ENCODE measurements at regions not wholly inside any gene's neighbourhood (a gene's known extent, or its start where the extent isn't known, plus 50 kb on each side); places are given as distances from the start of the nearest gene placed in this dataset.

- TF ChIP-seq RCOR1 (IDR thresholded peaks at IDR 0.05; ENCODE audit: low read length) (no peak), CTCF (IDR thresholded peaks at IDR 0.05) (no peak), TAF1 (IDR thresholded peaks at IDR 0.05; ENCODE audit: borderline replicate concordance, low read depth, low read length) (no peak), POLR2AphosphoS5 (IDR thresholded peaks at IDR 0.05; ENCODE audit: low read depth, low read length) (no peak), RXRA (IDR thresholded peaks at IDR 0.05; ENCODE audit: borderline replicate concordance, low read depth) (no peak), EP300 (IDR thresholded peaks at IDR 0.05; ENCODE audit: borderline replicate concordance in 1 of 2, low read depth in 1 of 2, low read length in 1 of 2) (no peak), NRF1 (IDR thresholded peaks at IDR 0.05; ENCODE audit: low read depth, low read length) (no peak), EZH2phosphoT487 (IDR thresholded peaks at IDR 0.05; ENCODE audit: borderline replicate concordance, low read depth) (no peak)
These were observed 157.2 kb upstream of the SLC14A2 start for GRCh38 chr18:45458033-45458432.

Measured in SK-N-SH (cell line).